ENCODE measurements at regions not wholly inside any gene's neighbourhood (a gene's known extent, or its start where the extent isn't known, plus 50 kb on each side); places are given as distances from the start of the nearest gene placed in this dataset.

DNA sequence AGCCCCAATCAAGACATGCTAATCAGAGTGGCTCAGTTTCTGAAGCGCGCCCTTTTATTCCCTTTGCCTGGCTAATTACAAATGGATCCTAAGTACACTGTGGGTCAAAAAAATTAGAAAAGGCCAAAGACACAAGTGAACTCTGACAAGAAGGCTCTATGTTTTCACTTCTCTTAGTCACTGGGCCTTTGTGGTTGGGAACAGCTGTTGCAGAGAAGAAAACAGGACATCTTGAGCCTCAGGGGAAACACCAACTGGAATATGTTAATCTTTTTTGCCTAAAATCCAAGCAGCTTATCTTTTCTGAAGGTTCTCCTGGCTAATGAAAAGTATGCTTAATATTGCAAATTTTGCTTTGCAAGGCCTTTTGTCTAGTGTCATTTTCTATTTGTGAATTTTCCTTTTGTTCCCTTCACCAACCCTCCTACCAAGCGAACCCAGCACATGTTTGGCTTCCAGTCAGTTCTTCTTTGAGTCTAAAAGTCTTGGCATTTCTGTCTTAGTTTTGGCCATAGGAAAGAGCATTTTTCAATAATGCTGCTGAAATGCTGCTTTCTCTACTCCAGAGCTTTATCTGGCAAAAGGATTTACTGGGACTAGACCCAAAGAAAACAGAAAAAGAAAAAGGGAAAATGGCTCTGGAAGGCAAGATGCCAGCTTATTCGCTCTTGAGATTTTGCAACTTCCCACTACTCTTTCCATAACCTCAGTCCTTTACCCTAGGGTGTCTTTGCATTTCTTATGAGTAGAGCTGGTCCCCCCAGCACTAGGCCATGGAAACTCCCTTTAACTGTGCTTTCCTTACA is 440.2 kb upstream of the ST6GAL2 start:
- peak overlapping the region; percentile 37 for H3K27ac ChIP-seq (ENCODE audit: low read depth, low read length)
- peaks cover 3% of the 10 kb centered on the region for H3K9me3 ChIP-seq (ENCODE audit: control insufficient read depth, insufficient read depth, low read length)
- WGBS (ENCODE audit: insufficient coverage) = 50% methylated on average over 1 of the region's 4 CpGs
- no peaks in the 10 kb centered on the region for H3K36me3 ChIP-seq (ENCODE audit: control insufficient read depth, insufficient read depth, low read length)
- H3K4me3 ChIP-seq (ENCODE audit: low read depth, low read length) = no peak overlapping the region
- peak in 5 of 6 donors; percentile 5 to 90 (median 35) for DNase-seq (ENCODE audit: low read depth in 4 of 6, low spot score in 6 of 6)
- no peaks in the 10 kb centered on the region for H3K4me1 ChIP-seq (ENCODE audit: control insufficient read depth, insufficient read depth, low read length)
- H3K27me3 ChIP-seq (ENCODE audit: control insufficient read depth, insufficient read depth, low read length) = no peaks in the 10 kb centered on the region

DNA sequence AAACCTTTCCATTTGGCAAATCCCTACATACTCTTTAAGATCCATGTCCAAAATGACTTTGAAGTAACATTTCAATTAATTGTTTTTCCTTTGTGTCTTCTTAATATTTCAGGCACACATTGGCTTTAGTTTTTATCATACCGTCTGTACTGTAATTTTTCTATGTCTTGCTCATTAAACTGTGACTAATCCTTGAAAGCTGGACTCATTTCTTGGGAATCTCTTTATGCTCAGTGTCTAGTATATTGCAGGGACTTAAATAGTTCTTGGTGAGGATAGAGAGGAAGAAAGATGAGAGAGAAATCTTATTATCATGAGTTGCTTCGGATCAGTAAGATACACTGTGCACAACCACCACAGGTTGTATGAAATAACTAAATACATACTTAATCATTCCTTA is 448.3 kb upstream of the ST6GAL2 start:
- DNase-seq (ENCODE audit: low read depth in 4 of 6, low spot score in 6 of 6) = peak in 1 of 6 donors; percentile 30
- H3K27me3 ChIP-seq (ENCODE audit: control insufficient read depth, insufficient read depth, low read length) = no peaks in the 10 kb centered on the region
- H3K9me3 ChIP-seq (ENCODE audit: control insufficient read depth, insufficient read depth, low read length) = no peaks in the 10 kb centered on the region

DNA sequence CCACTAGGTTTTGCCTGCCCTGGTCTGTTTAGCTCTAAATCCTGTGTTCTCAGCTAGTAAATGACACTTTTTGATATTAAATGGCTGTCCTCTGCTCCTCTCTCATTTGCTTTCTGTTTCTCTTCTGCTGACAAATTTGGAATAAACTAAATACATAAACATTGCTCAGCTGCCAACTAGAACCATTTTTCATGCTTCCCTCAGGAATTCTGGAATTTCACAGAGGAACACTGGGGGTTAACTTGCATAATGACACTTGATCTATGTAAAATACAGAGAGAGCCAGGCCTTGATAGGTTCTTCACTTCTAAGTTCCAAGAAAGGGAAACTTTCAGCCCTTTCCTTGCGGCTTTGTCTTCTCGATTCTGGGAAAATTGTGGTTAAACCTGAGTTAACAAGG is 450.6 kb upstream of the ST6GAL2 start:
- no peak overlapping the region for H3K27ac ChIP-seq (ENCODE audit: low read depth, low read length)

More for the DNA sequence above, 448.3 kb upstream of the ST6GAL2 start:
- Histone ChIP-seq H3K4me1 (ENCODE audit: control insufficient read depth, insufficient read depth, low read length) (no peaks in the 10 kb centered on the region), H3K36me3 (ENCODE audit: control insufficient read depth, insufficient read depth, low read length) (no peaks in the 10 kb centered on the region), H3K27ac (ENCODE audit: low read depth, low read length) (no peak overlapping the region), H3K4me3 (ENCODE audit: low read depth, low read length) (no peak overlapping the region)
- WGBS (ENCODE audit: insufficient coverage) = no CpG with 5 or more reads among the region's 2 CpGs

DNA sequence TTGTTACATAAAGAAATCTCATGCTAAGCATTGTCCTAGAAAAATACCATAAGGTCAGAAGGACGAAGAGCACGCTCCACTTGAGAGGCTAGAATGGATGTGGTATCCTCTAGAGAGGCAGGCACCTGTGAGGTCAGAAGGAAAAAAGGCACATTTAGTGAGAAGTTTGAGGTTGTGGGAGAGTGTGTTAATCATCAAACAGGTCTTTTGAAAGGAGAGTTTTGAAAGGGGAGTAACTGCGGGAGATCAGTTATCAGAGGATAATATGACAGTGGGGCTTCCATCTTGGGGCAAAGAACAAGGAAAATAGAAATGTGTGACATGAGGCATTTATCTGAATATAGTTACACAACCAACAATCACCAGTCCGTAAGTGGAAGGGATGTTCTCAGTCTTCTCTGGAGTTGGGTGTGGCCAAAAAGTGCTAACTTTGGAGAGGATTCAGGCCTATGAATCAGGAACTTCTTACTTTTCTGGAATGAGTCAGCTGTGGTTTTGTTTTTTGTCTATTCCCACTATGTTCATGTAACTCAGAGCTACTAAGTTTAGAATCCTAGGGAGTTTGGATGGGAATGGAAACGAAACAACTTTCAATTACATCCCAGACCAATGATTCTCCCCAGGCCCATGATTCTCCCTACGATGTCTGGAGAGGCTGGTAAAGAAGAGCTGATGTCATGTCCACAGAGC is 451.4 kb upstream of the ST6GAL2 start:
- Histone ChIP-seq H3K27me3 (ENCODE audit: control insufficient read depth, insufficient read depth, low read length) (no peaks in the 10 kb centered on the region), H3K4me1 (ENCODE audit: control insufficient read depth, insufficient read depth, low read length) (no peaks in the 10 kb centered on the region), H3K9me3 (ENCODE audit: control insufficient read depth, insufficient read depth, low read length) (peaks cover 1% of the 10 kb centered on the region), H3K27ac (ENCODE audit: low read depth, low read length) (no peak overlapping the region), H3K4me3 (ENCODE audit: low read depth, low read length) (no peak overlapping the region), H3K36me3 (ENCODE audit: control insufficient read depth, insufficient read depth, low read length) (no peaks in the 10 kb centered on the region)
- DNase-seq (ENCODE audit: low read depth in 4 of 6, low spot score in 6 of 6) = no peak
- WGBS (ENCODE audit: insufficient coverage) = 100% methylated on average over 2 of the region's 6 CpGs

More for the DNA sequence above, 450.6 kb upstream of the ST6GAL2 start:
- H3K4me1 ChIP-seq (ENCODE audit: control insufficient read depth, insufficient read depth, low read length) = no peaks in the 10 kb centered on the region
- no peak overlapping the region for H3K4me3 ChIP-seq (ENCODE audit: low read depth, low read length)
- H3K27me3 ChIP-seq (ENCODE audit: control insufficient read depth, insufficient read depth, low read length) = no peaks in the 10 kb centered on the region
- WGBS (ENCODE audit: insufficient coverage) = 88% methylated on average over 2 of the region's 2 CpGs
- DNase-seq (ENCODE audit: low read depth in 4 of 6, low spot score in 6 of 6) = no peak
- H3K36me3 ChIP-seq (ENCODE audit: control insufficient read depth, insufficient read depth, low read length) = no peaks in the 10 kb centered on the region
- no peaks in the 10 kb centered on the region for H3K9me3 ChIP-seq (ENCODE audit: control insufficient read depth, insufficient read depth, low read length)

DNA sequence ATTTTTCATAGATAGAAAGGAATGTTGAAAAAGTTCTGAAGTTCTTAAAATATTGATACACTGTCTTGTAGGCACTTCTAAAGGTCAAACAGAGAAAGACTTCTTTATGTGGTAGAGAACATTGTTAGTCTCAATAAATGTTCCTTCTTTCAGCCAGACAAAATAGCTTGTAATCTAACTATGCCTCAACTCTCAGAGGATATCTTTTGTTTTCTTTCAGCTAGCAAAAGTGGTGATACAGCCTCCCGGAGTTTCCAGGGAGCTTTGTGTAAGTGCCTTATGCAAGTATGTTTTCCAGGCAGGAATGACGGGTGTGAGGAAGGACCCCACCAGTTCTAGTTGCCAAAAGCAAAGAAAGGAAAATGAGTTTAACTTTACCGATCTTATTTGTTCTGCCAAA is 452.1 kb upstream of the ST6GAL2 start:
- WGBS (ENCODE audit: insufficient coverage) = no CpG with 5 or more reads among the region's 3 CpGs
- Histone ChIP-seq H3K9me3 (ENCODE audit: control insufficient read depth, insufficient read depth, low read length) (peaks cover 4% of the 10 kb centered on the region), H3K36me3 (ENCODE audit: control insufficient read depth, insufficient read depth, low read length) (no peaks in the 10 kb centered on the region), H3K4me3 (ENCODE audit: low read depth, low read length) (no peak overlapping the region), H3K27me3 (ENCODE audit: control insufficient read depth, insufficient read depth, low read length) (no peaks in the 10 kb centered on the region), H3K4me1 (ENCODE audit: control insufficient read depth, insufficient read depth, low read length) (no peaks in the 10 kb centered on the region), H3K27ac (ENCODE audit: low read depth, low read length) (no peak overlapping the region)
- no peak for DNase-seq (ENCODE audit: low read depth in 4 of 6, low spot score in 6 of 6)

DNA sequence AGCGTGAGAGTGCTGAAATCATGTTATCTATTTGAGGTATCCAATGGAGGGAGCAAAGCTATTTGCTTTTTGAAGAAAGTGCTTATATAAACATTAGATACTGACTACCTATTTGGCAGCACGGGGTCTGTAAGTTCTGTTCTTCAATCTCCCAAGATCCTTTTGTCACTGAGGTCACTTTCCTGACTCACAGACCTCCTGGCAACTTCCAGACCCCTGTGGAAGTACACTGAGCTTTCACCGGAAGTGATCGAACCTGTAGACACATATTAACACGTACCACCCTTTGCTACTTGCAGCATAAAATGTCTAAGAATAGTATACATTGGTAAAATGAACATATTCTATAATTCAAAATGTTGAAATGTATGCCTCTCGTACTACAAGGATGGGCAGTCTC is 452.6 kb upstream of the ST6GAL2 start:
- Histone ChIP-seq H3K27me3 (ENCODE audit: control insufficient read depth, insufficient read depth, low read length) (no peaks in the 10 kb centered on the region), H3K27ac (ENCODE audit: low read depth, low read length) (no peak overlapping the region), H3K4me3 (ENCODE audit: low read depth, low read length) (no peak overlapping the region), H3K9me3 (ENCODE audit: control insufficient read depth, insufficient read depth, low read length) (peaks cover 4% of the 10 kb centered on the region), H3K36me3 (ENCODE audit: control insufficient read depth, insufficient read depth, low read length) (no peaks in the 10 kb centered on the region), H3K4me1 (ENCODE audit: control insufficient read depth, insufficient read depth, low read length) (no peaks in the 10 kb centered on the region)
- DNase-seq (ENCODE audit: low read depth in 4 of 6, low spot score in 6 of 6) = no peak
- 62% methylated on average over 2 of the region's 6 CpGs for WGBS (ENCODE audit: insufficient coverage)

DNA sequence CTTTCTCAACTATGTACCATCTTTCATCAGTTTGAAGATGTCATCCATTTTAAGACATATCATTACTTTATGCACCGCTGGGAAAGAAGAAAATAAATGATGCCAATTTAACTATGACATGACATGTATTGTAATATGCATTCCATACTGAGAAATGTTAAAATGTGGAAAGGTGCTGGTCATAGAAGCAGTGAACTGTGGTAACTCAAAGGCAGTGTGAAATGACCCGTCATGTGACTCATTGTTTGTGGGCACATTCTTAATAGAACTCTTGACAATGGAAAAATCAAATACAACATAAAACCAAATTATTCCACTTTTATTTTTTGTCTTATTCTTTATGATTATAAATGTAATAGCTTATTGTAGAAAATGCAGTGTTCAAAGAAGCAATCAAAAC is 455.0 kb upstream of the ST6GAL2 start:
- H3K9me3 ChIP-seq (ENCODE audit: control insufficient read depth, insufficient read depth, low read length) = peaks cover 4% of the 10 kb centered on the region
- DNase-seq (ENCODE audit: low read depth in 4 of 6, low spot score in 6 of 6) = no peak
- H3K36me3 ChIP-seq (ENCODE audit: control insufficient read depth, insufficient read depth, low read length) = no peaks in the 10 kb centered on the region
- H3K27me3 ChIP-seq (ENCODE audit: control insufficient read depth, insufficient read depth, low read length) = no peaks in the 10 kb centered on the region
- whole genome bisulfite sequencing (ENCODE audit: insufficient coverage) = no CpG with 5 or more reads among the region's 2 CpGs
- no peak overlapping the region for H3K4me3 ChIP-seq (ENCODE audit: low read depth, low read length)
- H3K4me1 ChIP-seq (ENCODE audit: control insufficient read depth, insufficient read depth, low read length) = no peaks in the 10 kb centered on the region
- H3K27ac ChIP-seq (ENCODE audit: low read depth, low read length) = no peak overlapping the region

DNA sequence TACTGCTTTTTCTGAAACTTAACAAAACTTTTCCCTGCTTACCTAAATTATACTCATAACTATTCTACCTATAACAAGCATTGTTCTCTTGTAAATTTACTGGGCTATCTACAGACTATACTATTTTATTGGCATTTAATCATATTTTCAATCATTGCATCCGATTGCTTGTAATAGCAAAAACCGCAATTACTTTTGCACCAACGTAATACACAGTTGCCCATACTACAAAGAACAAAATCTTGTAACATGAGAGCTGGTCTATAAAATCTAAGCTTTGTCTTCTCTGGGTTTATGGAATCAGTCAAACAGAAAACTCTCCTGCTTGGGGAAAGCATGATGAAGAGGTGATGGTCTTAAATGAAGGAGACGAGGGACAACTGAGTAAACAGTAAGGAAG is 463.4 kb upstream of the ST6GAL2 start:
- H3K27ac ChIP-seq (ENCODE audit: low read depth, low read length) = no peak overlapping the region
- DNase-seq (ENCODE audit: low read depth in 4 of 6, low spot score in 6 of 6) = no peak
- no peaks in the 10 kb centered on the region for H3K36me3 ChIP-seq (ENCODE audit: control insufficient read depth, insufficient read depth, low read length)
- WGBS (ENCODE audit: insufficient coverage) = no CpG with 5 or more reads among the region's 4 CpGs
- no peaks in the 10 kb centered on the region for H3K9me3 ChIP-seq (ENCODE audit: control insufficient read depth, insufficient read depth, low read length)
- no peak overlapping the region for H3K4me3 ChIP-seq (ENCODE audit: low read depth, low read length)
- no peaks in the 10 kb centered on the region for H3K27me3 ChIP-seq (ENCODE audit: control insufficient read depth, insufficient read depth, low read length)
- H3K4me1 ChIP-seq (ENCODE audit: control insufficient read depth, insufficient read depth, low read length) = no peaks in the 10 kb centered on the region

DNA sequence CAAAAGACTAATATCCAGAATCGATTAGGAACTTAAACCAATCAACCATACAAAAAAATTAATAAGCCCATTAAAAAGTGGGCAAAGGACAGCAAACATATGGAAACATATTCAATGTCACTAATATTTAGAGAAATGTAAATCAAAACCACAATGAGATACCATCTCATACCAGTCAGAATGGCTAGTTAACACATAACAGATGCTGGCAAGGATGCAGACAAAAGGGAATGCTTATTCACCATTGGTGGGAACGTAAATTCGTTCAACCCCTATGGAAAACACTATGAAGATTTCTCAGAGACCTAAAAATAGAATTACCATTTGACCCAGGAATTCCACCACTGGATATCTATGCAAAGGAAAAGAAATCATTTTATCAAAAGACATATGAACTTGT is 468.2 kb upstream of the ST6GAL2 start:
- Histone ChIP-seq H3K27me3 (ENCODE audit: control insufficient read depth, insufficient read depth, low read length) (no peaks in the 10 kb centered on the region), H3K4me3 (ENCODE audit: low read depth, low read length) (no peak overlapping the region), H3K27ac (ENCODE audit: low read depth, low read length) (no peak overlapping the region), H3K36me3 (ENCODE audit: control insufficient read depth, insufficient read depth, low read length) (no peaks in the 10 kb centered on the region), H3K4me1 (ENCODE audit: control insufficient read depth, insufficient read depth, low read length) (no peaks in the 10 kb centered on the region), H3K9me3 (ENCODE audit: control insufficient read depth, insufficient read depth, low read length) (no peaks in the 10 kb centered on the region)
- no CpG with 5 or more reads among the region's 3 CpGs for WGBS (ENCODE audit: insufficient coverage)
- no peak for DNase-seq (ENCODE audit: low read depth in 4 of 6, low spot score in 6 of 6)

DNA sequence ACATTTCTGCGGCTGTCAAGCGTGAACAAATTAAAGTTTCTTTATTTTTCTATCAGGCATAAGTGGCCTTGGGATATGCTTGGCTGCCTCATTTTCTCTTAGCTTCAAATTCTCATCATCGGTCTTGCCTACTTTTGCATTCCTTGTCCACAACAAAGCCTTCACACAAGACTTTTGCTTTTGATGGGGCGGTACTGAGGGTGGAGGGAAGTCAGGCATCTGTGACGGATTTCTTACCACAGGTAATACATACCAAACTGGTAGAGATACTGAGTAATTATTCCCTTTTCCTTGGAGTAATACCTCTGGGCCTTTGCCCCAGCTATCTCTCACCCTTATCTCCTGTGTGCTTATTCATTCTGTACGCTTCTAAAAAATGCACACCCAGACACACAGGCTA is 468.3 kb upstream of the RGPD4 start:
- no peaks in the 10 kb centered on the region for H3K27me3 ChIP-seq (ENCODE audit: control insufficient read depth, insufficient read depth, low read length)
- H3K4me1 ChIP-seq (ENCODE audit: control insufficient read depth, insufficient read depth, low read length) = no peaks in the 10 kb centered on the region
- H3K4me3 ChIP-seq (ENCODE audit: low read depth, low read length) = no peak overlapping the region
- H3K36me3 ChIP-seq (ENCODE audit: control insufficient read depth, insufficient read depth, low read length) = no peaks in the 10 kb centered on the region
- 89% methylated on average over 1 of the region's 6 CpGs for WGBS (ENCODE audit: insufficient coverage)
- no peaks in the 10 kb centered on the region for H3K9me3 ChIP-seq (ENCODE audit: control insufficient read depth, insufficient read depth, low read length)
- no peak overlapping the region for H3K27ac ChIP-seq (ENCODE audit: low read depth, low read length)
- peak in 1 of 6 donors; percentile 8 for DNase-seq (ENCODE audit: low read depth in 4 of 6, low spot score in 6 of 6)
